OCI-LY7 (cell line): ENCODE measurements at regions not wholly inside any gene's neighbourhood (a gene's known extent, or its start where the extent isn't known, plus 50 kb on each side); places are given as distances from the start of the nearest gene placed in this dataset.

Experiments
- BruUV-seq: library from RNA; stranded (reverse); fragments of 400-500 nt; replicated peaks from 2 replicates; lab custom pipeline; 2021; lab: Mats Ljungman, UMichigan
- CTCF ChIA-PET: fragments of 300-600 bp; sonication (Branson Sonifier 250); formaldehyde crosslinking; loops from one replicate; lab custom pipeline; 2022; ENCODE audit warnings: antibody characterized with exemption; ENCODE audit not compliant: unreplicated experiment; lab: Charles Lee
- POLR2A ChIA-PET: fragments of 300-600 bp; sonication (Branson Sonifier 250); formaldehyde crosslinking; loops from one replicate; lab custom pipeline; 2022; ENCODE audit warnings: antibody characterized with exemption; lab: Charles Lee
- DNase-seq: peaks from one replicate; pipeline ENCODE4 v3.0.0-alpha.2; 2015; ENCODE audit warnings: low spot score
- H2AFZ ChIP-seq: fragments of 200-600 bp; sonication (generic), shearing (Covaris generic); 2 replicates; pipeline ENCODE4 v1.6.1; 2014; ENCODE audit warnings: mild to moderate bottlenecking, antibody characterized with exemption, low read length, moderate library complexity
- H3K27ac ChIP-seq: fragments of 200-600 bp; sonication (generic); 2 replicates; pipeline ENCODE4 v1.5.1; 2014; ENCODE audit warnings: mixed run types, low read depth, mild to moderate bottlenecking, moderate library complexity, low read length, inconsistent platforms; ENCODE audit not compliant: poor library complexity, severe bottlenecking
- H3K36me3 ChIP-seq: fragments of 200-600 bp; sonication (generic); 2 replicates; pipeline ENCODE4 v1.6.1; 2014; ENCODE audit warnings: mild to moderate bottlenecking, antibody characterized with exemption, low read length, moderate library complexity, mixed read lengths; ENCODE audit not compliant: insufficient read depth
- H3K4me1 ChIP-seq: fragments of 200-600 bp; sonication (generic); 2 replicates; pipeline ENCODE4 v1.5.1; 2014; ENCODE audit warnings: mild to moderate bottlenecking, low read length; ENCODE audit not compliant: insufficient read depth, poor library complexity, severe bottlenecking
- H3K4me2 ChIP-seq: fragments of 200-600 bp; sonication (generic); 2 replicates; pipeline ENCODE4 v1.6.1; 2014; ENCODE audit warnings: mild to moderate bottlenecking, low read length
- H3K4me3 ChIP-seq: fragments of 200-600 bp; sonication (generic); 2 replicates; pipeline ENCODE4 v1.5.1; 2014; ENCODE audit warnings: mild to moderate bottlenecking, low read depth, low read length; ENCODE audit not compliant: poor library complexity, severe bottlenecking
- H3K79me2 ChIP-seq: fragments of 200-600 bp; sonication (generic); 2 replicates; pipeline ENCODE4 v1.6.1; 2016; ENCODE audit warnings: low read depth, mild to moderate bottlenecking, low read length, moderate library complexity, mixed read lengths; ENCODE audit not compliant: insufficient read depth
- H3K9me2 ChIP-seq: fragments of 200-600 bp; sonication (generic); 2 replicates; pipeline ENCODE4 v1.6.1; 2016; ENCODE audit warnings: mild to moderate bottlenecking, low read length, mixed read lengths; ENCODE audit not compliant: insufficient read depth
- H3K9me3 ChIP-seq: fragments of 200-600 bp; sonication (generic); 2 replicates; pipeline ENCODE4 v1.6.1; 2014; ENCODE audit warnings: mild to moderate bottlenecking, mixed run types, low read length, mixed read lengths
- H4K20me1 ChIP-seq: fragments of 200-600 bp; sonication (generic); 2 replicates; pipeline ENCODE4 v1.6.1; 2014; ENCODE audit warnings: mild to moderate bottlenecking, antibody characterized with exemption, low read length, moderate library complexity, mixed read lengths; ENCODE audit not compliant: insufficient read depth
- EZH2phosphoT487 ChIP-seq: fragments of 200-600 bp; sonication (generic); IDR thresholded peaks from 2 replicates; pipeline ENCODE4 v1.6.1; 2018; ENCODE audit warnings: low read depth, borderline replicate concordance, mild to moderate bottlenecking, mixed run types, antibody characterized with exemption, low read length, moderate library complexity, mixed read lengths
- intact Hi-C: fragments of 100-400 bp; cut with micrococcal nuclease; formaldehyde crosslinking; loops from one replicate; pipeline ENCODE4 v1.10.0; 2022; ENCODE audit not compliant: unreplicated experiment
- TF ChIP-seq, protein P1 (sequence below): fragments of 200-600 bp; sonication (generic); conservative IDR thresholded peaks from 2 replicates; pipeline ENCODE4 v1.5.1; 2014; ENCODE audit warnings: mild to moderate bottlenecking, antibody characterized with exemption, low read length, moderate library complexity, mixed read lengths

DNA sequence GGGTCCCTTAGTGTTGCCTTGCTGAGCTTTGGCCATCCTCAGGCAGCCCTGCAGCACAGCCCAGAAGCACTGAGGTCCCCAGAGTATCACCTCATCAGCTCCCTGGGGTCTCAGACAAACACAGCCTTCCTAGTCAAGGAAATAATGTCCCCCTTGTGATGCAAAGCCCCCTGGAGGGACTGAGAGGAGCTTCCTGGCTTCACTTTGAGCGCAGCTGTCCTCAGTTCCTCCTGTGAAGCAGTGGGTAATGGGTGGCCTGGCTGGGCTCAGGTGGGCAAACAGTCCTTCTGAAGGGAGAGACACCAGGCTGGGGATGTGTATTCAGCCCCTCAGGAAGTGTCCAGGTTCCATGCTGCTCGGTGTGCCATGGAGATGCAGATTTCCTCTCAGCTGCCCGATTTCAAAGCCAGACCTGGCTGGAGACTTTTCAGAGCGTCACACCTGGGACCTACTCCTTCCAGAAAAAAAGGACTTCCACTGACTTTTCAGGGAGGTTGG lies 79.2 kb upstream of the FOXA2 start:
- ChIA-PET POLR2A (interaction anchor here (0.6 kb wide), 1 partner anchor 303 kb away, joined by 3 read pairs; no protein-coding TSS in a partner anchor), CTCF (no interaction called here)
- Histone ChIP-seq H3K4me3 (no peak overlapping the region), H3K27ac (no peak overlapping the region), H3K79me2 (no peaks in the 10 kb centered on the region), H3K36me3 (no peaks in the 10 kb centered on the region), H4K20me1 (no peaks in the 10 kb centered on the region), H3K9me2 (no peaks in the 10 kb centered on the region), H3K4me1 (no peaks in the 10 kb centered on the region), H3K4me2 (no peak overlapping the region), H3K9me3 (no peaks in the 10 kb centered on the region), H2AFZ (no peak overlapping the region)
- DNase-seq = no peak
- intact Hi-C loops = no loop called here
- no TSS peak for BruUV-seq
- TF ChIP-seq, protein P1, sequence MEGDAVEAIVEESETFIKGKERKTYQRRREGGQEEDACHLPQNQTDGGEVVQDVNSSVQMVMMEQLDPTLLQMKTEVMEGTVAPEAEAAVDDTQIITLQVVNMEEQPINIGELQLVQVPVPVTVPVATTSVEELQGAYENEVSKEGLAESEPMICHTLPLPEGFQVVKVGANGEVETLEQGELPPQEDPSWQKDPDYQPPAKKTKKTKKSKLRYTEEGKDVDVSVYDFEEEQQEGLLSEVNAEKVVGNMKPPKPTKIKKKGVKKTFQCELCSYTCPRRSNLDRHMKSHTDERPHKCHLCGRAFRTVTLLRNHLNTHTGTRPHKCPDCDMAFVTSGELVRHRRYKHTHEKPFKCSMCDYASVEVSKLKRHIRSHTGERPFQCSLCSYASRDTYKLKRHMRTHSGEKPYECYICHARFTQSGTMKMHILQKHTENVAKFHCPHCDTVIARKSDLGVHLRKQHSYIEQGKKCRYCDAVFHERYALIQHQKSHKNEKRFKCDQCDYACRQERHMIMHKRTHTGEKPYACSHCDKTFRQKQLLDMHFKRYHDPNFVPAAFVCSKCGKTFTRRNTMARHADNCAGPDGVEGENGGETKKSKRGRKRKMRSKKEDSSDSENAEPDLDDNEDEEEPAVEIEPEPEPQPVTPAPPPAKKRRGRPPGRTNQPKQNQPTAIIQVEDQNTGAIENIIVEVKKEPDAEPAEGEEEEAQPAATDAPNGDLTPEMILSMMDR = no peak
- no peak for TF ChIP-seq EZH2phosphoT487

DNA sequence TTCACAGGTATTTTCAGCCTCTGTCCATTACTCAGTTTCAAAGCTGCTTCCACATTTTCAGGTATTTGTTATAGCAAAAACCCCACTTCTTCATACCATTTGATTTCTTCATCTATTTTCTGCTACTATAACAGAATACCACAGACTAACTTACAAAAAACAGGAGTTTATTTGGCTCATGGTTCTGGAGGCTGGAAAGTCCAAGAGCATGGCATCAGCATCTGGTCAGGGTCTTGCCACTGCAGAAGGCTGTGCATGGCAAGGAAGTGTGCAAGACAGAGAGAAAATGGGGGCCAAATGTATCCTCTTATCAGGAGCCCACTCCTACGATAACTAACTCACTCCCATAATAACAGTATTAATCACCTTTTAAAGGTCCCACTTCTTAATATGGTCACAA lies 82.8 kb upstream of the FOXA2 start:
- H3K4me2 ChIP-seq = no peak overlapping the region
- H3K27ac ChIP-seq = no peak overlapping the region
- H3K79me2 ChIP-seq = no peaks in the 10 kb centered on the region
- intact Hi-C loops = no loop called here
- ChIA-PET POLR2A (no interaction called here), CTCF (no interaction called here)
- TF ChIP-seq EZH2phosphoT487 = no peak
- TF ChIP-seq, protein P1 = no peak
- no peak for DNase-seq
- no peaks in the 10 kb centered on the region for H4K20me1 ChIP-seq
- 0 out of 2 replicates have a peak, but pooled peaks cover 9% of the 10 kb centered on the region for H3K9me3 ChIP-seq
- H3K36me3 ChIP-seq = no peaks in the 10 kb centered on the region
- H2AFZ ChIP-seq = no peak overlapping the region
- no peaks in the 10 kb centered on the region for H3K9me2 ChIP-seq
- H3K4me1 ChIP-seq = no peaks in the 10 kb centered on the region
- no peak overlapping the region for H3K4me3 ChIP-seq
- BruUV-seq = no TSS peak

DNA sequence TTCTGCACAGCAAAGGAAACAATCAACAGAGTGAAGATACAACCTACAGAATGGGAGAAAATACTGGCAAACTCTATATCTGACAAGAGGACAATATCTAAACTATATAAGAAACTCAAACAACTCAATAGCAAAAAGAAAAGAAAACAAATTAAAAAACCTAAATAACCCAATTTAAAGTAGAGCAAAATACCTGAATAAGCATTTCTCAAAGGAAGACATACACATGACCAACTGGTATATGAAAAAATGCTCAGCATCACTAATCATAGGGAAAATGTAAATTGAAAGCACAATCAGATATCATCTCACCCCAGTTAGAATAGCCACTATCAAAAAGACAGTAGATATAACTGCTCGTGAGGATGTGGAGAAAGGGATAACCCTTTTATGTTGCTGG lies 87.8 kb upstream of the FOXA2 start:
- Histone ChIP-seq H3K36me3 (no peaks in the 10 kb centered on the region), H3K79me2 (no peaks in the 10 kb centered on the region), H3K9me2 (no peaks in the 10 kb centered on the region), H3K4me3 (no peak overlapping the region), H2AFZ (no peak overlapping the region), H3K9me3 (0 out of 2 replicates have a peak, but pooled peaks cover 9% of the 10 kb centered on the region), H3K27ac (no peak overlapping the region), H4K20me1 (no peaks in the 10 kb centered on the region), H3K4me2 (no peak overlapping the region), H3K4me1 (no peaks in the 10 kb centered on the region)
- DNase-seq = no peak
- no peak for TF ChIP-seq EZH2phosphoT487
- TF ChIP-seq, protein P1 = no peak
- no TSS peak for BruUV-seq
- ChIA-PET POLR2A (no interaction called here), CTCF (no interaction called here)
- intact Hi-C loops = no loop called here
